ENCODE measurements at regions not wholly inside any gene's neighbourhood (a gene's known extent, or its start where the extent isn't known, plus 50 kb on each side); places are given as distances from the start of the nearest gene placed in this dataset.

DNA sequence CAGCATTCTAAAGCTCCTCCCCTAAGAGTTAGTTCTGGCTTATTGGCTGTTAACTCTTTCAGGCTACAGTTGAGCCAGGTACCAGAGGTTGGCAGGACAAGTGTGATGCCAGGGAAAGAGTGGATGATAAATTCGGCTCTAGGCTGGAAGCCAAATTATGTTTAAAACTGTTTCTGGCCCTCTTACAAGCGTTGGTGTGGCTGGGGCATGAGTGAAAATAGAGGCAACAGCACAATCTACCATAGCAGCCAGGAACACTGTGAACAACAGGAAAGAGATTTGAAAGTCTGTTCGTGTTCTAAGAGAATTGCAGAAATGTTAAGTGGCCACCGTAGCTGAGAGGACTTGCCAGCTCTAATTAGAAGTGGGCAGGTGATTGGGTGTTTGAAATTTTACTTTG, 84.2 kb downstream of the CDC7 start:
- Histone ChIP-seq H3K9me3 (ENCODE audit: control insufficient read depth, low read length) (no peaks in the 10 kb centered on the region), H3K9ac (ENCODE audit: extremely low read depth, low read length, poor library complexity, severe bottlenecking) (no peak overlapping the region), H3K4me1 (ENCODE audit: control insufficient read depth, insufficient read depth, low read length) (peaks cover 8% of the 10 kb centered on the region), H3K27me3 (ENCODE audit: control insufficient read depth, insufficient read depth, low read length, poor library complexity, severe bottlenecking) (no peaks in the 10 kb centered on the region), H3K4me3 (ENCODE audit: low read length) (no peak overlapping the region), H3K27ac (ENCODE audit: low read depth, low read length) (no peak overlapping the region), H3K36me3 (ENCODE audit: control insufficient read depth, insufficient read depth, low read length) (no peaks in the 10 kb centered on the region)
- no peak for DNase-seq
- H3K4me3 Mint-ChIP-seq = no peak overlapping the region
- TF ChIP-seq, protein P1, sequence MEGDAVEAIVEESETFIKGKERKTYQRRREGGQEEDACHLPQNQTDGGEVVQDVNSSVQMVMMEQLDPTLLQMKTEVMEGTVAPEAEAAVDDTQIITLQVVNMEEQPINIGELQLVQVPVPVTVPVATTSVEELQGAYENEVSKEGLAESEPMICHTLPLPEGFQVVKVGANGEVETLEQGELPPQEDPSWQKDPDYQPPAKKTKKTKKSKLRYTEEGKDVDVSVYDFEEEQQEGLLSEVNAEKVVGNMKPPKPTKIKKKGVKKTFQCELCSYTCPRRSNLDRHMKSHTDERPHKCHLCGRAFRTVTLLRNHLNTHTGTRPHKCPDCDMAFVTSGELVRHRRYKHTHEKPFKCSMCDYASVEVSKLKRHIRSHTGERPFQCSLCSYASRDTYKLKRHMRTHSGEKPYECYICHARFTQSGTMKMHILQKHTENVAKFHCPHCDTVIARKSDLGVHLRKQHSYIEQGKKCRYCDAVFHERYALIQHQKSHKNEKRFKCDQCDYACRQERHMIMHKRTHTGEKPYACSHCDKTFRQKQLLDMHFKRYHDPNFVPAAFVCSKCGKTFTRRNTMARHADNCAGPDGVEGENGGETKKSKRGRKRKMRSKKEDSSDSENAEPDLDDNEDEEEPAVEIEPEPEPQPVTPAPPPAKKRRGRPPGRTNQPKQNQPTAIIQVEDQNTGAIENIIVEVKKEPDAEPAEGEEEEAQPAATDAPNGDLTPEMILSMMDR (conservative IDR thresholded peaks at IDR 0.05) = no peak
- H3K27ac Mint-ChIP-seq = no peak overlapping the region
- WGBS, 2 experiments (ENCODE audit: insufficient coverage in 1 of 2, insufficient read length in 1 of 2) = 88% methylated on average over 4 of the region's 4 CpGs
- H3K27me3 Mint-ChIP-seq (ENCODE audit: insufficient read depth) = no peaks in the 10 kb centered on the region
- H3K9me3 Mint-ChIP-seq = peaks cover 1% of the 10 kb centered on the region
- peaks cover 26% of the 10 kb centered on the region for H3K4me1 Mint-ChIP-seq
- no peaks in the 10 kb centered on the region for H3K36me3 Mint-ChIP-seq (ENCODE audit: low read depth)

DNA sequence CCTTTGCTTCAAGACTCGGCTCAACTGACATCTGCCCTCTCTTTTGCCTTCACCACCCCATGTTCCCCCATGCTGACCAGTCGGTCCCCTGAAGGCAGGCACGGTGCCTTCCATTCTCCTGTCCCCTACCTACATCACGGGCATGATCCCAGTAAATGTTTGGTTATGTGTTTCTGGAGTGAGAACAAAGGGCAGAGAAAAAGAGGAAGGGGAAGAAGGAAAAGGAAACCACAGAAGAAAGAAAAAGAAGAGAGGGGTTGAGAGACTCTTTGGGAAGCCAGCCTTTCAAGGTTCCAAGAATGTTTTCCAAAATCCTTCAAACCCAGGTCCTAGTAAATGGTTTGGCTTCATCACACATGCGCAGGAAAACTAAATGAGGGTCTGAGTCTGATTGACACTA, 84.9 kb downstream of the CDC7 start:
- H3K9me3 Mint-ChIP-seq = peaks cover 1% of the 10 kb centered on the region

DNA sequence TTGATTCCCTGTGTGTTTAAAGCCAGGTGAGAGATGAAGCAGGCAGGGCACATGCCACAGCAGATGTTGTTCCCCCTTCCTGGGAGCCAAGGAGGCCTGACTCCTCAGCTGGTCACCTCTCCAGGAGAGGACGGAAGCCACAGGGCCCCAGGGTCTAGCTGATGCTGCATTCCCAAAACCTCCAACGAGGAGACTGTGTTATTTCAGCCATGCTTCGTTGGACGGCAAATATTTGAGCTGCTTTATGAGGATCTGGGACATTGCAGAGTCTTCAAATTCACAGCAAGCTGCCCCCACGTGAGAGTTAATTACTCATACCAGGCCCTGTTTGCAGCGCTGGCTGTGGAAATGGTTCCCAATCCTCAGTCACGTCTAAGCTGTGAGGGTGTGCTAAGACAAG, 85.3 kb downstream of the CDC7 start:
- TF ChIP-seq, protein P1 (conservative IDR thresholded peaks at IDR 0.05) = no peak
- H3K4me3 Mint-ChIP-seq = no peak overlapping the region
- H3K4me1 Mint-ChIP-seq = peaks cover 29% of the 10 kb centered on the region
- H3K9me3 Mint-ChIP-seq = peaks cover 1% of the 10 kb centered on the region
- Histone ChIP-seq H3K9me3 (ENCODE audit: control insufficient read depth, low read length) (no peaks in the 10 kb centered on the region), H3K4me3 (ENCODE audit: low read length) (no peak overlapping the region), H3K27me3 (ENCODE audit: control insufficient read depth, insufficient read depth, low read length, poor library complexity, severe bottlenecking) (no peaks in the 10 kb centered on the region), H3K27ac (ENCODE audit: low read depth, low read length) (no peak overlapping the region), H3K4me1 (ENCODE audit: control insufficient read depth, insufficient read depth, low read length) (peaks cover 10% of the 10 kb centered on the region), H3K36me3 (ENCODE audit: control insufficient read depth, insufficient read depth, low read length) (no peaks in the 10 kb centered on the region), H3K9ac (ENCODE audit: extremely low read depth, low read length, poor library complexity, severe bottlenecking) (no peak overlapping the region)
- peak; percentile 40 for DNase-seq
- H3K27me3 Mint-ChIP-seq (ENCODE audit: insufficient read depth) = no peaks in the 10 kb centered on the region
- 85 to 92% methylated on average over 6 to 7 of the region's 7 CpGs for WGBS, 2 experiments (ENCODE audit: insufficient coverage in 1 of 2, insufficient read length in 1 of 2)
- no peaks in the 10 kb centered on the region for H3K36me3 Mint-ChIP-seq (ENCODE audit: low read depth)
- no peak overlapping the region for H3K27ac Mint-ChIP-seq

More for the DNA sequence above, 84.9 kb downstream of the CDC7 start:
- DNase-seq = no peak
- WGBS, 2 experiments (ENCODE audit: insufficient coverage in 1 of 2, insufficient read length in 1 of 2) = 95 to 97% methylated on average over 2 to 5 of the region's 5 CpGs
- TF ChIP-seq, protein P1 (conservative IDR thresholded peaks at IDR 0.05) = no peak
- H3K27me3 ChIP-seq (ENCODE audit: control insufficient read depth, insufficient read depth, low read length, poor library complexity, severe bottlenecking) = no peaks in the 10 kb centered on the region
- no peaks in the 10 kb centered on the region for H3K36me3 ChIP-seq (ENCODE audit: control insufficient read depth, insufficient read depth, low read length)
- no peak overlapping the region for H3K9ac ChIP-seq (ENCODE audit: extremely low read depth, low read length, poor library complexity, severe bottlenecking)
- peaks cover 10% of the 10 kb centered on the region for H3K4me1 ChIP-seq (ENCODE audit: control insufficient read depth, insufficient read depth, low read length)
- no peak overlapping the region for H3K4me3 ChIP-seq (ENCODE audit: low read length)
- no peak overlapping the region for H3K4me3 Mint-ChIP-seq
- H3K4me1 Mint-ChIP-seq = peaks cover 26% of the 10 kb centered on the region
- no peaks in the 10 kb centered on the region for H3K36me3 Mint-ChIP-seq (ENCODE audit: low read depth)
- H3K27ac ChIP-seq (ENCODE audit: low read depth, low read length) = no peak overlapping the region
- no peaks in the 10 kb centered on the region for H3K27me3 Mint-ChIP-seq (ENCODE audit: insufficient read depth)
- no peak overlapping the region for H3K27ac Mint-ChIP-seq
- H3K9me3 ChIP-seq (ENCODE audit: control insufficient read depth, low read length) = no peaks in the 10 kb centered on the region
